Duodenal mucosa (tissue), 2 donors: ENCODE measurements at regions not wholly inside any gene's neighbourhood (a gene's known extent, or its start where the extent isn't known, plus 50 kb on each side); places are given as distances from the start of the nearest gene placed in this dataset.

ENCODE experiments used
- H3K27ac ChIP-seq: one replicate; pipeline ENCODE4 v1.7.0; 2013; ENCODE audit warnings: low read depth, low read length
- H3K27me3 ChIP-seq, 2 donors: one replicate each; pipeline ENCODE4 v1.7.0; 2013; ENCODE audit warnings: low read length in 2 of 2, control low read depth in 1 of 2; ENCODE audit not compliant: insufficient read depth in 2 of 2, control insufficient read depth in 1 of 2
- H3K36me3 ChIP-seq, 2 donors: one replicate each; pipeline ENCODE4 v1.7.0; 2013; ENCODE audit warnings: low read length in 2 of 2, control low read depth in 1 of 2; ENCODE audit not compliant: insufficient read depth in 2 of 2, control insufficient read depth in 1 of 2
- H3K4me1 ChIP-seq, 2 donors: one replicate each; pipeline ENCODE4 v1.7.0; 2013; ENCODE audit warnings: low read length in 2 of 2, control low read depth in 1 of 2; ENCODE audit not compliant: insufficient read depth in 2 of 2, control insufficient read depth in 1 of 2
- H3K4me3 ChIP-seq, 2 donors: one replicate each; pipeline ENCODE4 v1.7.0; 2013; ENCODE audit warnings: low read length in 2 of 2, low read depth in 1 of 2
- H3K9ac ChIP-seq, 2 donors: one replicate each; pipeline ENCODE4 v1.7.0; 2013; ENCODE audit warnings: low read length in 2 of 2, low read depth in 1 of 2
- H3K9me3 ChIP-seq, 2 donors: one replicate each; pipeline ENCODE4 v1.7.0; 2013; ENCODE audit warnings: low read length in 2 of 2, control low read depth in 1 of 2; ENCODE audit not compliant: control insufficient read depth in 1 of 2

- H3K9me3 ChIP-seq = no peaks in the 10 kb centered on the region
- H3K4me1 ChIP-seq = peaks cover 0 to 12% of the 10 kb centered on the region in 2 donors
- no peak overlapping the region for H3K9ac ChIP-seq
- no peaks in the 10 kb centered on the region for H3K27me3 ChIP-seq
- H3K27ac ChIP-seq = no peak overlapping the region
- no peaks in the 10 kb centered on the region for H3K36me3 ChIP-seq
- no peak overlapping the region for H3K4me3 ChIP-seq
Measured at GRCh38 chr6:2450546-2450945, 205.1 kb upstream of the GMDS start.

- Histone ChIP-seq H3K9me3 (no peaks in the 10 kb centered on the region), H3K4me1 (peaks cover 0 to 12% of the 10 kb centered on the region in 2 donors), H3K4me3 (no peak overlapping the region), H3K36me3 (no peaks in the 10 kb centered on the region), H3K27ac (no peak overlapping the region), H3K27me3 (no peaks in the 10 kb centered on the region), H3K9ac (no peak overlapping the region)
Measured at GRCh38 chr6:2449572-2449940, 204.2 kb upstream of the GMDS start.

- Histone ChIP-seq H3K9me3 (no peaks in the 10 kb centered on the region), H3K36me3 (no peaks in the 10 kb centered on the region), H3K27me3 (no peaks in the 10 kb centered on the region), H3K4me3 (peak overlapping the region; percentile 28 to 36), H3K27ac (no peak overlapping the region), H3K4me1 (peaks cover 0 to 12% of the 10 kb centered on the region in 2 donors), H3K9ac (no peak overlapping the region)
Measured at GRCh38 chr6:2448826-2449571, 203.6 kb upstream of the GMDS start.

- Histone ChIP-seq H3K27ac (no peak overlapping the region), H3K4me1 (peaks cover 0 to 12% of the 10 kb centered on the region in 2 donors), H3K9me3 (no peaks in the 10 kb centered on the region), H3K36me3 (no peaks in the 10 kb centered on the region), H3K4me3 (no peak overlapping the region), H3K9ac (no peak overlapping the region), H3K27me3 (no peaks in the 10 kb centered on the region)
Measured at GRCh38 chr6:2447931-2448330, 202.5 kb upstream of the GMDS start.

- H3K9me3 ChIP-seq = no peaks in the 10 kb centered on the region
- H3K36me3 ChIP-seq = no peaks in the 10 kb centered on the region
- H3K27me3 ChIP-seq = no peaks in the 10 kb centered on the region
- H3K9ac ChIP-seq = no peak overlapping the region
- H3K4me1 ChIP-seq = peaks cover 0 to 12% of the 10 kb centered on the region in 2 donors
- H3K4me3 ChIP-seq = no peak overlapping the region
- no peak overlapping the region for H3K27ac ChIP-seq
Measured at GRCh38 chr6:2447318-2447920, 202.0 kb upstream of the GMDS start.

- Histone ChIP-seq H3K27ac (no peak overlapping the region), H3K9me3 (no peaks in the 10 kb centered on the region), H3K9ac (no peak overlapping the region), H3K4me1 (no peaks in the 10 kb centered on the region), H3K4me3 (no peak overlapping the region), H3K36me3 (no peaks in the 10 kb centered on the region), H3K27me3 (no peaks in the 10 kb centered on the region)
Measured at GRCh38 chr6:2441601-2442475, 196.4 kb upstream of the GMDS start.

- Histone ChIP-seq H3K9me3 (no peaks in the 10 kb centered on the region), H3K27me3 (no peaks in the 10 kb centered on the region), H3K36me3 (no peaks in the 10 kb centered on the region), H3K27ac (no peak overlapping the region), H3K4me1 (no peaks in the 10 kb centered on the region), H3K4me3 (no peak overlapping the region), H3K9ac (no peak overlapping the region)
Measured at GRCh38 chr6:2440516-2440915, 195.1 kb upstream of the GMDS start.

GRCh38 chr6:2439632-2440031 lies 194.2 kb upstream of the GMDS start:
- Histone ChIP-seq H3K4me3 (no peak overlapping the region), H3K9me3 (no peaks in the 10 kb centered on the region), H3K27me3 (no peaks in the 10 kb centered on the region), H3K27ac (no peak overlapping the region), H3K36me3 (no peaks in the 10 kb centered on the region), H3K4me1 (no peaks in the 10 kb centered on the region), H3K9ac (no peak overlapping the region)

- no peak overlapping the region for H3K27ac ChIP-seq
- no peak overlapping the region for H3K9ac ChIP-seq
- no peaks in the 10 kb centered on the region for H3K27me3 ChIP-seq
- no peak overlapping the region for H3K4me3 ChIP-seq
- no peaks in the 10 kb centered on the region for H3K9me3 ChIP-seq
- H3K36me3 ChIP-seq = no peaks in the 10 kb centered on the region
- H3K4me1 ChIP-seq = no peaks in the 10 kb centered on the region
Measured at GRCh38 chr6:2439082-2439481, 193.7 kb upstream of the GMDS start.
